ENCODE measurements at regions not wholly inside any gene's neighbourhood (a gene's known extent, or its start where the extent isn't known, plus 50 kb on each side); places are given as distances from the start of the nearest gene placed in this dataset.

GRCh38 chr1:229153955-229154548, 116.9 kb upstream of the RAB4A start:
- DNase-seq (no peak), ATAC-seq (no peak)
- Histone ChIP-seq H3K4me3 (no peak overlapping the region), H3K27me3 (peaks cover 0 to 6% (median 0%) of the 10 kb centered on the region in 9 donors), H3K27ac (no peak overlapping the region), H3K4me1 (peaks cover 0 to 39% (median 2%) of the 10 kb centered on the region in 12 donors), H3K36me3 (no peaks in the 10 kb centered on the region), H3K9me3 (peaks cover 0 to 7% (median 0%) of the 10 kb centered on the region in 12 donors)
- 93 to 97% (median 96%) methylated on average over 2 of the region's 2 CpGs for WGBS, 4 donors
- TF ChIP-seq POLR2A (IDR thresholded peaks at IDR 0.05) (no peak), CTCF (IDR thresholded peaks at IDR 0.05) (no peak)
- intact Hi-C loops (cut with DNase I): loop anchor here in 6 of 10 donors (2.0 to 10.0 kb wide), 7 partner anchors 71 to 489 kb away; partner anchors contain the start of gene RHOU (in 3 of the 6)

GRCh38 chr1:229154811-229155210, 116.1 kb upstream of the RAB4A start:
- TF ChIP-seq POLR2A (IDR thresholded peaks at IDR 0.05) (no peak), CTCF (IDR thresholded peaks at IDR 0.05) (no peak)
- Histone ChIP-seq H3K4me1 (peaks cover 0 to 47% (median 2%) of the 10 kb centered on the region in 12 donors), H3K4me3 (no peak overlapping the region), H3K27ac (peak overlapping the region in 1 of 12 donors; percentile 65), H3K36me3 (no peaks in the 10 kb centered on the region), H3K27me3 (peaks cover 0 to 1% (median 0%) of the 10 kb centered on the region in 9 donors), H3K9me3 (peaks cover 0 to 7% (median 0%) of the 10 kb centered on the region in 12 donors)
- intact Hi-C loops (cut with DNase I): loop anchor here (2.0 to 10.0 kb wide), 12 partner anchors 70 to 490 kb away; partner anchors contain the start of gene RHOU (in 6 of the 10)
- no peak for DNase-seq
- no peak for ATAC-seq
- 84 to 94% (median 90%) methylated on average over 3 of the region's 3 CpGs for WGBS, 4 donors

GRCh38 chr1:229155472-229155871, 115.4 kb upstream of the RAB4A start:
- 37 to 57% (median 50%) methylated on average over 9 of the region's 9 CpGs for whole genome bisulfite sequencing, 4 donors
- Histone ChIP-seq H3K9me3 (peaks cover 0 to 7% (median 0%) of the 10 kb centered on the region in 12 donors), H3K27ac (peak overlapping the region in 1 of 12 donors; percentile 65), H3K27me3 (no peaks in the 10 kb centered on the region), H3K4me3 (no peak overlapping the region), H3K36me3 (no peaks in the 10 kb centered on the region), H3K4me1 (peaks cover 0 to 54% (median 2%) of the 10 kb centered on the region in 12 donors)
- ATAC-seq (peak in 3 of 4 donors; percentile 33 to 64 (median 40)), DNase-seq (peak in 4 of 5 donors; percentile 38 to 61 (median 43))
- intact Hi-C loops (cut with DNase I): loop anchor here (2.0 to 10.0 kb wide), 12 partner anchors 69 to 491 kb away; partner anchors contain the start of gene RHOU (in 6 of the 10)
- TF ChIP-seq CTCF (IDR thresholded peaks at IDR 0.05) (no peak), POLR2A (IDR thresholded peaks at IDR 0.05) (no peak)

- TF ChIP-seq CTCF (IDR thresholded peaks at IDR 0.05) (peak; percentile 20 to 68 (median 56)), POLR2A (IDR thresholded peaks at IDR 0.05) (no peak)
- DNase-seq (no peak), ATAC-seq (peak in 3 of 4 donors; percentile 66 to 81 (median 66))
- 54 to 75% (median 67%) methylated on average over 2 to 3 of the region's 3 CpGs for WGBS, 4 donors
- H3K36me3 ChIP-seq: no peaks in the 10 kb centered on the region
- peaks cover 0 to 56% (median 2%) of the 10 kb centered on the region in 12 donors for H3K4me1 ChIP-seq
- intact Hi-C loops (cut with DNase I): loop anchor here (1.0 to 10.0 kb wide), 12 partner anchors 68 to 492 kb away; partner anchors contain the start of gene RHOU (in 8 of the 10)
- H3K9me3 ChIP-seq: peaks cover 0 to 7% (median 0%) of the 10 kb centered on the region in 12 donors
- H3K4me3 ChIP-seq: no peak overlapping the region
- peaks cover 0 to 1% (median 0%) of the 10 kb centered on the region in 9 donors for H3K27me3 ChIP-seq
- H3K27ac ChIP-seq: peak overlapping the region in 2 of 12 donors; percentile 54 to 90
Measured at GRCh38 chr1:229156872-229157271, 114.0 kb upstream of the RAB4A start.
